IPS-18c (cell line): ENCODE measurements at regions not wholly inside any gene's neighbourhood (a gene's known extent, or its start where the extent isn't known, plus 50 kb on each side); places are given as distances from the start of the nearest gene placed in this dataset.

Source experiments
- H3K4me3 ChIP-seq: 2 replicates; pipeline ENCODE4 v1.7.0; 2013; ENCODE audit warnings: low read depth, mild to moderate bottlenecking, low read length, moderate library complexity; ENCODE audit not compliant: insufficient read depth
- H3K9me3 ChIP-seq: one replicate; pipeline ENCODE4 v1.6.1; 2013; ENCODE audit warnings: mild to moderate bottlenecking, low read length, moderate library complexity; ENCODE audit not compliant: control insufficient read depth, insufficient read depth

DNA sequence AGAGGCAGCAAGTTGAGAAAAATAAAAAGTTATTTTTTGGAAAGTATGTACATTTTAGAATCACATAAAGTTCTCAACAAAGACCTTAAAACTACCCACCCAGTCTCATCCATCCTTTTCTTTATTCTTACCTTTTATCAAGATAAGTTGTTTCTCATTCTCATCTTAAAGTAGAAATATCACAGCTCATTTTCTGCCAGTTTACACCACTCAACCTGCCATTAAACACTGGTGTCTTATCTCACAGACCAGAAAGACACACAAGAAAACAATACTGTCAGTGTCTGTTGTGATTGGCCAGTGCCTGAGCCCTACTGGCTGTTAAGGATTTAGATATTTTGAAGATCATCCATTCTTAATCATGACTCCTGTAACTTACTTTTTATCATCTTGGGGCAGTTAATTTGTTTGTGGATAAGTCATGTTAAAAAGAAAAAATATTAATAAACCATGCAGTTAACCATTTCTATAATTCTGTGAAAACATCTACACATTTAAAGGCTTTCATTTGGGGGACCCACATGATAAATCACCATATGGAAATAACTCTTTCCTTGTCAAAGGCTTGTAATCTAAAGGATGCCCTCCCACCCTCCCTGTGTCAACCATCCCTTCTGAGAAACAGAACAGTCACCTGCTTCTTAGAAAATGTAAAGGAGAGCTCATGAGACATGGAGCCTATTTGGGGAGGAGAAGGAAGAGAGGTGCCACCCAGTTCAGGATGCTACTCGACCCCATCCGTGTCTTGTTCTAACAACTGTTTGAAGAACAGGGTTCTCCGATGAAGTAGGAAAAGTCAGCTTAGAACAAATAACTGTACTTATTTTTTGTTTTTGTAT lies 897.2 kb upstream of the INTU start:
- H3K9me3 ChIP-seq = no peaks in the 10 kb centered on the region
- no peak overlapping the region for H3K4me3 ChIP-seq

DNA sequence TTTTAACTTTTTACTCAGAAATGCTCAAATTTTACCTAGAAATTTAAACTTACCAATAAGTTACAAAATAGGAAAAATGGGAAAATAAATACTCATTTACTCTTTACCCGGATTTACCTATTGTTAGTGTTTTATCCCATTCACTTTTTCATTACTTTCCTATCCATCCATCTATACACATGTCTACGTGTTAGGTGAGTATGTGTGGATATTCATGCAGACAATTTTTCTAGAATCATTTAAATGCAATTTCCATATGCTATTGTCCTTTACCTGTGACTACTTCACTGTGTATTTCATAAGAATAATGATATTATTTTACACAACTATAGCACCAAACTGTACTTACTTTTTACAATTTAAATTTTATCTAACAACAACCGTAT lies 896.6 kb upstream of the INTU start:
- H3K9me3 ChIP-seq = no peaks in the 10 kb centered on the region
- H3K4me3 ChIP-seq = no peak overlapping the region

GRCh38 chr4:126737899-126738526 lies 894.7 kb upstream of the INTU start:
- Histone ChIP-seq H3K9me3 (no peaks in the 10 kb centered on the region), H3K4me3 (no peak overlapping the region)

GRCh38 chr4:126738527-126738923 lies 894.2 kb upstream of the INTU start:
- H3K4me3 ChIP-seq = no peak overlapping the region
- no peaks in the 10 kb centered on the region for H3K9me3 ChIP-seq

- H3K9me3 ChIP-seq = no peaks in the 10 kb centered on the region
- H3K4me3 ChIP-seq = no peak overlapping the region
Measured at GRCh38 chr4:126738926-126739325, 893.8 kb upstream of the INTU start.

- Histone ChIP-seq H3K4me3 (no peak overlapping the region), H3K9me3 (no peaks in the 10 kb centered on the region)
Measured at GRCh38 chr4:126740687-126741086, 892.1 kb upstream of the INTU start.

- Histone ChIP-seq H3K9me3 (no peaks in the 10 kb centered on the region), H3K4me3 (no peak overlapping the region)
Measured at GRCh38 chr4:126742048-126742447, 890.7 kb upstream of the INTU start.

DNA sequence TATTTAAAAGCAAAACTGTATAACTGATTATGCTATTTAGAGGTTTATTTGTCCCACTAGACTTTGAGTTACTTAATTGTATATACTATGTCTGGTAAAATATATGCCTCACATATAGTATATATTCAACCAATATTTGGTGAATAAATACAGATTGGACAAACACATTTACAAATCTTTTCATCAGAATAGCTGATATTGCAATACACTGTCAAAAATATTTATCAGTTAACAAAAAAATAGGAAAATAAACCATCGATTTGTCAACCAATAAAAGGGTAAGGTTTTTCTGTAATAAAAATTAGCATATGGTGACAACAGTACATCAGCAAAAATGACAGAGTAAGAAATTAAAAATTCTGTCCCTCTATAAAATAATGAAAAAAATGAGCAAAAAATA lies 889.9 kb upstream of the INTU start:
- Histone ChIP-seq H3K4me3 (no peak overlapping the region), H3K9me3 (no peaks in the 10 kb centered on the region)

DNA sequence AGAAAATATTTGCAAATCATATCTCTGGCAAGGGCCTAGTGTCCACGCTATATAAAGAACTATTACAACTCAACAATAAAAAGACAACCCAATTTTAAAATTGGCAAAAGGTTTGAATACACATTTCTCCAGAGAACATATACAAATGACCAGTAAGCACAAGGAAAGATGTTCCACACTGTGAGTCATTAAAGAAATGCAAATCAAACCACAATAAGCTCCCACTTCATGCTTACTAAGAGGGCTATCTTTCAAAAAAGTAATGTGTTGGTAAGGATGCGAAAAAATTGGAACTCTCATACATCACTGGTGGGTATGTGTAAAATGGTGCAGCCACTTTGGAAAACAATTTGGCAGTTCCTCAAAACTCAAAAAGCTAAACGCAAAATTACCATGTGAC lies 884.0 kb upstream of the INTU start:
- Histone ChIP-seq H3K9me3 (no peaks in the 10 kb centered on the region), H3K4me3 (no peak overlapping the region)

- no peak overlapping the region for H3K4me3 ChIP-seq
- H3K9me3 ChIP-seq = no peaks in the 10 kb centered on the region
Measured at GRCh38 chr4:126750723-126751122, 882.0 kb upstream of the INTU start.

DNA sequence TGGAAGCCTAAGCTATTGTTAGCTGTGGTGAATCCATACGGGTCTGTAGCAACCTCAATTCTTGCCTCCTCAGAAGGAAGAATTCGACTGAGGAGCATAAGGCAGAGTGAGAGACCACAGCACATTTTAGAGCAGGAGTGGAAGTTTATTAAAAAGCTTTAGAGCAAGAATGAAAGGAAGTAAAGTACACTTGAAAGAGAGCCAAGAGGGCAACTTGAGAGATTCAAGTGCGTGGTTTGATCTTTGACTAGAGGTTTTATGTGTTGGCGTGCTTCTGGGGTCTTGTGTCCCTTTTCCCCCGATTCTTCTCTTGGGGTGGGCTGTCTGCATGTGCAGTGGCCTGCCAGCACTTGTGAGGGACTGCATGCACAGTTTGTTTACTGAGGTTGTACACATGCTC lies 880.6 kb upstream of the INTU start:
- Histone ChIP-seq H3K9me3 (no peaks in the 10 kb centered on the region), H3K4me3 (no peak overlapping the region)

DNA sequence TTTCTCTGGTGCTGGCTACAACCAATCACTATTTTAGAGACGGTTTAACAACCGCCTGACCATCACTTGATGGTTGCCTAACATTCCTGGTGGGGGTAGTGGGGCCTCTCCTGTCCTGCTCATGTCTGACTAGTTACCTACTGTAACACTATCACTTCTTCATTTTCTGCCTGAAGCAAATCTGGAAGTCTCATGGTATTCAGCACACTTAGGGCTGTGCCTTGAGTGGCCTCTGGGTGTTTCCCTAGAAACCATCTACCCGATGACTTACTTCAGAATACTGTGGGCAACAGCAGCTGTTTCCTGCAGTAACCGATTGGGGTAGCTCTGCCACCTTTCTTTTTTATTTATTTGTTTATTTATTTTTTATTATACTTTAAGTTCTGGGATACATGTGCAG lies 880.1 kb upstream of the INTU start:
- no peaks in the 10 kb centered on the region for H3K9me3 ChIP-seq
- H3K4me3 ChIP-seq = no peak overlapping the region

DNA sequence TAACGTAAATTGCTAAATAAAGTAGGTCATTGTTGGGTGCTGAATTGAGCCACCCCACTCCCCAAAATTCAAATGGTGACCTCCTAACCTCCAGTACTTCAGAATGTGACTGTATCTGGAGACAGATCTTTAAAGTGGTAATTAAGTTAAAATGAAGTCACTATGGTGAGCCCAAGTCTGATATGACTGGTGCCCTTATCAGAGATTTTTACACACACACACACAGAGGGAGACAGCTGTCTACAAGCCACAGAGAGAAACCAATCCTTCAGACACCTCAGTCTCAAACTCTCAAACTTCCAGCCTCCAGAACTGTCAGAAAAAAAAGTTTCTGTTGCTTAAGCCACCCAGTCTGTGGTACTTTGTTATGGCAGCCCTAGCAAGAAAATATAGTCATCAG lies 879.2 kb upstream of the INTU start:
- Histone ChIP-seq H3K9me3 (no peaks in the 10 kb centered on the region), H3K4me3 (no peak overlapping the region)

DNA sequence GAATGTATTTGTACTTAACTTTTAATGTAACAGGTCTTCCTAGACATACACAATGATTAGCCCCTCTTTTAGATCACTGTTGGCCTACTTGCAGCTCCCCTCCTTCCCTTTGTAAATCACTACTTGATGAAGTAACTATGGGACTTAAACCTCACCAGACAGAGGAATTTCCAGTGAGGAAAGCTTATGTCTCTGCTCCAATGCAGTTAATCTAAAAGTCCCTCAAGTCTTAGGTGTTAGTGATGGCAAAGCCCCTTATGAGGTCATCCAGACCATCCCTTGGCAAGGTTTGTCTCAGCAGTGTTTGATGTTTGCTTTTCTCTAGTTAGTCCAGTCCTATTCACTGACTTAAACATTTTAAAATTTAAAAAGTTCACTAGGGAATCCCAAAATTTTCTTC lies 877.3 kb upstream of the INTU start:
- no peak overlapping the region for H3K4me3 ChIP-seq
- no peaks in the 10 kb centered on the region for H3K9me3 ChIP-seq

DNA sequence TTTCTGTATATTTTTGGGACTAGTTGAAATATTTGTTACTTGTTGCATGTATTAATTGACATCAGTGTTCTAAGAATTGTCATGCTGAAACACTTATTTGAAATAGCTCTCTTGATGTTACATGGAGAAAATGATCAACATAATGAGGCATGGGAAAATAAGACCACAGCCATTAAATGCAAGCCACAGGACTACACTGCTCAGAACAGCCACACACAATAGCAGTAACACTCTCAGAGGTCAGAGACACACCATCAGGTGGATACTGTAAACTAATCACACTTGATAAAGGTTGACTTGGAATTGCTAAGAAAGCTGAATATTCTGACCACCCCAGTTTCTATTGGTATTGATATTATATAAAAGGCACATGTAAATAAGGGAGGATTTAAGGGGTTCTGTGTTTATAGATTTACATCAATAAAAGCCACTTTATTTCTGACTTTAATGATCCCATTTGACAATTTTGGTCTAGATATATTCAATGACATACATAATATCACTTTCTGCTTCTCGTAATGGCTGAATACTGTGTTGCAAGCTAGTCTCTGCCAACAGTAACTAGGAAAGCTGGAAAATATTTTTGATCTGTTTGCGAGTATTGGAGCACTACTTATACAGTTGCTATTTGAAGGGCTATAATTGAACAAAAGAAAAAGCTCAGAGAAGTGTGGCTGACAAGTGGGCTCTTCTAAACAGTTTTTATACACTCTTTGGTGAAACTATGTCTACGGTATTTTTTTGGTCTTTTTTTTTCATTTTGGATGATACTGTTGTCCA lies 876.5 kb upstream of the INTU start:
- no peak overlapping the region for H3K4me3 ChIP-seq
- H3K9me3 ChIP-seq = no peaks in the 10 kb centered on the region

DNA sequence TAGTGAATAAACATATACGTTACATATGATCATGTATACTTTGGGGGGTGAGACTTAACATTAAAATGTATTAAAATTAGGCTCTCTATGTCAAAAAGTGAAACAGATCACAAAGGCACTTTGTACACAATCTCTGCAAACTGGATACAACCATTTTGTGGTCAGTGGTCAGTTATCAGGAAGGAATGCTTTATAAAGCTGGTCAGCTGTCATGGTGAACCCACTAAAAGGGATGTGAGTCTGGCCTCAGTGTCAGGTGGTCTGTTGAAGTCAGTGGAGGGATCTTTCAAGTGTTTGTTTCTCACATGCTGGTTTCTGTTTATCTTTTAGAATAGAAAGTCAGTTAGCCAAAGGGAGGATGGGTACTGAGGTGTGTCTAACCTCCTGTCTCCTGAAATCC lies 875.5 kb upstream of the INTU start:
- H3K4me3 ChIP-seq = no peak overlapping the region

GRCh38 chr4:126758493-126758892 lies 874.3 kb upstream of the INTU start:
- Histone ChIP-seq H3K4me3 (no peak overlapping the region), H3K9me3 (no peaks in the 10 kb centered on the region)

More for the DNA sequence above, 875.5 kb upstream of the INTU start:
- no peaks in the 10 kb centered on the region for H3K9me3 ChIP-seq
